ENCODE measurements at regions not wholly inside any gene's neighbourhood (a gene's known extent, or its start where the extent isn't known, plus 50 kb on each side); places are given as distances from the start of the nearest gene placed in this dataset.

GRCh38 chr3:22308871-22309270 is 557.9 kb upstream of the ZNF385D start:
- TF ChIP-seq POLR2AphosphoS5 (IDR thresholded peaks at IDR 0.05; ENCODE audit: insufficient read depth, low read depth, low read length): no peak
- no peak for TF ChIP-seq POLR2A (IDR thresholded peaks at IDR 0.05; ENCODE audit: low read depth, low read length)
- no peak for TF ChIP-seq CTCF (IDR thresholded peaks at IDR 0.05; ENCODE audit: extremely low read depth in 1 of 2, insufficient read depth in 1 of 2, low read depth in 1 of 2, low read length in 2 of 2)
- TF ChIP-seq JUN (IDR thresholded peaks at IDR 0.05; ENCODE audit: borderline replicate concordance, insufficient read depth, insufficient read length, low read depth): no peak

Data from endothelial cell of umbilical vein (primary cell).